ENCODE measurements at regions not wholly inside any gene's neighbourhood (a gene's known extent, or its start where the extent isn't known, plus 50 kb on each side); places are given as distances from the start of the nearest gene placed in this dataset.
"Not testable (repeated sequence)": the region's sequence is repeated elsewhere in the genome, so short reads cannot be mapped to it uniquely, and the experiment has no call there.

GRCh38 chr7:118436663-118437062 is 212.2 kb downstream of the ANKRD7 start:
- H3K9ac ChIP-seq (ENCODE audit: low read length): no peak overlapping the region
- WGBS (ENCODE audit: insufficient coverage): 71% methylated on average over 3 of the region's 5 CpGs
- TF ChIP-seq EZH2 (IDR thresholded peaks at IDR 0.05; ENCODE audit: borderline replicate concordance, insufficient read depth, low read depth, low read length, poor library complexity, severe bottlenecking): no peak
- TF ChIP-seq CTCF (IDR thresholded peaks at IDR 0.05): no peak
- no peak overlapping the region for H2AFZ ChIP-seq (ENCODE audit: insufficient read depth, low read depth, low read length, poor library complexity, severe bottlenecking)
- DNase-seq: no peak
- no peak overlapping the region for H3K4me3 ChIP-seq (ENCODE audit: control extremely low read depth in 1 of 5, extremely low read depth in 1 of 5, insufficient read depth in 1 of 5, low read depth in 2 of 5, low read length in 4 of 5)
- H3K79me2 ChIP-seq (ENCODE audit: control insufficient read depth, insufficient read depth, low read length): no peaks in the 10 kb centered on the region
- no peak for ATAC-seq (ENCODE audit: low read depth)
- no peaks in the 10 kb centered on the region for H4K20me1 ChIP-seq (ENCODE audit: control insufficient read depth, insufficient read depth, low read length, poor library complexity, severe bottlenecking)
- no peak overlapping the region for H3K4me2 ChIP-seq (replicated peaks; ENCODE audit: low read depth, low read length, poor library complexity, severe bottlenecking)
- H3K4me1 Mint-ChIP-seq: no peaks in the 10 kb centered on the region
- H3K36me3 ChIP-seq (replicated peaks in 1 of 2; ENCODE audit: control extremely low read depth in 1 of 2, control insufficient read depth in 1 of 2, extremely low read depth in 1 of 2, insufficient read depth in 2 of 2, low read length in 1 of 2): no peaks in the 10 kb centered on the region
- H3K27ac ChIP-seq (ENCODE audit: low read length in 2 of 2): no peak overlapping the region
- CTCF ChIA-PET: no interaction called here
- H3K27me3 ChIP-seq (replicated peaks in 1 of 4; ENCODE audit: control extremely low read depth in 1 of 4, control insufficient read depth in 3 of 4, insufficient read depth in 4 of 4, low read length in 3 of 4): no peaks in the 10 kb centered on the region
- H3K9me3 Mint-ChIP-seq (ENCODE audit: insufficient read depth): no peaks in the 10 kb centered on the region
- peaks cover 0 to 17% (median 0%) of the 10 kb centered on the region in 3 donors for H3K9me3 ChIP-seq (ENCODE audit: control extremely low read depth in 1 of 3, control insufficient read depth in 2 of 3, insufficient read depth in 1 of 3, low read length in 2 of 3)
- no peaks in the 10 kb centered on the region for H3K4me1 ChIP-seq (ENCODE audit: control insufficient read depth in 2 of 2, insufficient read depth in 2 of 2, low read length in 2 of 2)
- intact Hi-C loops (cut with micrococcal nuclease): no loop called here
- POLR2A ChIA-PET: no interaction called here
- no peak overlapping the region for H3K27ac Mint-ChIP-seq
- no peaks in the 10 kb centered on the region for H3K27me3 Mint-ChIP-seq
- no peak overlapping the region for H3K4me3 Mint-ChIP-seq

- DNase-seq; H3K4me1 ChIP-seq (ENCODE audit: control insufficient read depth in 2 of 2, insufficient read depth in 2 of 2, low read length in 2 of 2); intact Hi-C loops (cut with micrococcal nuclease); H3K27me3 ChIP-seq (replicated peaks in 1 of 4; ENCODE audit: control extremely low read depth in 1 of 4, control insufficient read depth in 3 of 4, insufficient read depth in 4 of 4, low read length in 3 of 4); H3K27me3 Mint-ChIP-seq; ATAC-seq (ENCODE audit: low read depth); H3K27ac Mint-ChIP-seq; H3K36me3 ChIP-seq (replicated peaks in 1 of 2; ENCODE audit: control extremely low read depth in 1 of 2, control insufficient read depth in 1 of 2, extremely low read depth in 1 of 2, insufficient read depth in 2 of 2, low read length in 1 of 2); POLR2A ChIA-PET; H4K20me1 ChIP-seq (ENCODE audit: control insufficient read depth, insufficient read depth, low read length, poor library complexity, severe bottlenecking); H3K4me3 ChIP-seq (ENCODE audit: control extremely low read depth in 1 of 5, extremely low read depth in 1 of 5, insufficient read depth in 1 of 5, low read depth in 2 of 5, low read length in 4 of 5); H3K9me3 ChIP-seq (ENCODE audit: control extremely low read depth in 1 of 3, control insufficient read depth in 2 of 3, insufficient read depth in 1 of 3, low read length in 2 of 3); H3K4me3 Mint-ChIP-seq; H3K27ac ChIP-seq (ENCODE audit: low read length in 2 of 2); H3K4me1 Mint-ChIP-seq; H2AFZ ChIP-seq (ENCODE audit: insufficient read depth, low read depth, low read length, poor library complexity, severe bottlenecking); H3K9me3 Mint-ChIP-seq (ENCODE audit: insufficient read depth); H3K79me2 ChIP-seq (ENCODE audit: control insufficient read depth, insufficient read depth, low read length); H3K4me2 ChIP-seq (replicated peaks; ENCODE audit: low read depth, low read length, poor library complexity, severe bottlenecking); H3K9ac ChIP-seq (ENCODE audit: low read length): not testable (repeated sequence)
- no CpG with 5 or more reads among the region's 1 CpG for WGBS (ENCODE audit: insufficient coverage)
- CTCF ChIA-PET: interaction anchor here (0.6 kb wide), 1 partner anchor 356 kb away, joined by 3 read pairs; no protein-coding TSS in a partner anchor
These were observed 224.5 kb downstream of the ANKRD7 start for GRCh38 chr7:118449030-118449429.
